ENCODE measurements at regions not wholly inside any gene's neighbourhood (a gene's known extent, or its start where the extent isn't known, plus 50 kb on each side); places are given as distances from the start of the nearest gene placed in this dataset.

DNA sequence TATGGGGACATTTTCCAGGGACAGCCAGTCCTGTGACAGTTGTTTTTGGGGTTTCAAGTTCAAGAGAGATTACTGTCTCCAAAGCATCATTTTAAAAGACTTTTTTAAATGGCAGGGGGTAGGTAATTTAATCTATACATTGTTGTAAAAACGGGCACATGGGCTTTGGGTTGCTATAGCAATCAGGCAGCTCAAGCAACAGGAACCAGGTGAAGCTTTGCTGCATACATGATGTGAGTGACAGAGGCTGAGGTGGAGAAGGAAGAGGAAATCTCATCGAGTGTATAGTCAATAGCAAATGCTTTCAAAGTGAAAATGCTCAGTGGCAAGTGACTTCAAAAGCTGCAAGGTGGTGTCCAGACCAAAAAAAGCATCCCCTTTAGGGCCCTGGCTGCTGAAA is 277.4 kb upstream of the JAG1 start:
- Histone ChIP-seq H3K4me1 (ENCODE audit: control insufficient read depth, insufficient read depth, low read length) (no peaks in the 10 kb centered on the region), H3K27me3 (ENCODE audit: control insufficient read depth, insufficient read depth, low read length) (no peaks in the 10 kb centered on the region), H3K27ac (ENCODE audit: low read length) (no peak overlapping the region), H3K9me3 (ENCODE audit: control insufficient read depth, insufficient read depth, low read depth, low read length) (no peaks in the 10 kb centered on the region), H3K36me3 (ENCODE audit: control insufficient read depth, insufficient read depth, low read length) (no peaks in the 10 kb centered on the region), H3K4me3 (ENCODE audit: low read depth in 2 of 2, low read length in 2 of 2) (no peak overlapping the region)
- intact Hi-C loops (cut with micrococcal nuclease; ENCODE audit: unreplicated experiment) (no loop called here), in situ Hi-C loops (cut with HindIII; ENCODE audit: low pct_unique_long_range_greater_than_20kb, low sequenced_read_pairs) (no loop called here)
- ATAC-seq = no peak
- no peak for TF ChIP-seq TCF7L2 (IDR thresholded peaks at IDR 0.05; ENCODE audit: low read depth, low read length)
- ChIA-PET POLR2A (no interaction called here), CTCF (no interaction called here)
- BruUV-seq (replicated peaks) = no TSS peak
- no peak for DNase-seq (ENCODE audit: low read depth, low spot score)

DNA sequence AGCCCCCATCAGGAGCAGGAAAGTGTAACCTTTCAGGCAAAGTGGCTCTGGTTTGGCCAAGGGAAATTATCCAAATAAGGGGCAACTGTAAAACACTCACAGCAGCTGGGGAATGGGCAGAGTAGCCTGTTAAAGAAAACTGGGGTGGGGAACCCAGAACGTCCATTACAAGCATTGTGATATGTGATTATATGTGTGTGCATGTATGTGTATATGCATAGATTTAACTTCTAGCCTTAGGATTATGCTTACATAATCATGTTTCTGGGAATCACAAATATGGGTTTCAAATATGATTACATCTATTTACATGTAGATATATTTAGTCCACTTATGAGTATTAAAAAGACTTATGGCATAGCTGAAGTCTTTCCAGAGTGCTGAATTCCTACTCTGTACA is 278.1 kb upstream of the JAG1 start:
- DNase-seq (ENCODE audit: low read depth, low spot score) = no peak
- ChIA-PET CTCF (no interaction called here), POLR2A (no interaction called here)
- no peaks in the 10 kb centered on the region for H3K27me3 ChIP-seq (ENCODE audit: control insufficient read depth, insufficient read depth, low read length)
- H3K27ac ChIP-seq (ENCODE audit: low read length) = no peak overlapping the region
- in situ Hi-C loops (cut with HindIII; ENCODE audit: low pct_unique_long_range_greater_than_20kb, low sequenced_read_pairs) (no loop called here), intact Hi-C loops (cut with micrococcal nuclease; ENCODE audit: unreplicated experiment) (no loop called here)
- no peak for ATAC-seq
- H3K4me1 ChIP-seq (ENCODE audit: control insufficient read depth, insufficient read depth, low read length) = no peaks in the 10 kb centered on the region
- no peak overlapping the region for H3K4me3 ChIP-seq (ENCODE audit: low read depth in 2 of 2, low read length in 2 of 2)
- TF ChIP-seq SIN3A (IDR thresholded peaks at IDR 0.05; ENCODE audit: borderline replicate concordance, insufficient read depth, low read depth, low read length) = no peak
- no peak for TF ChIP-seq POLR2AphosphoS5 (IDR thresholded peaks at IDR 0.05; ENCODE audit: low read depth, low read length)
- no peak for TF ChIP-seq TCF7L2 (IDR thresholded peaks at IDR 0.05; ENCODE audit: low read depth, low read length)
- TF ChIP-seq, protein P1, sequence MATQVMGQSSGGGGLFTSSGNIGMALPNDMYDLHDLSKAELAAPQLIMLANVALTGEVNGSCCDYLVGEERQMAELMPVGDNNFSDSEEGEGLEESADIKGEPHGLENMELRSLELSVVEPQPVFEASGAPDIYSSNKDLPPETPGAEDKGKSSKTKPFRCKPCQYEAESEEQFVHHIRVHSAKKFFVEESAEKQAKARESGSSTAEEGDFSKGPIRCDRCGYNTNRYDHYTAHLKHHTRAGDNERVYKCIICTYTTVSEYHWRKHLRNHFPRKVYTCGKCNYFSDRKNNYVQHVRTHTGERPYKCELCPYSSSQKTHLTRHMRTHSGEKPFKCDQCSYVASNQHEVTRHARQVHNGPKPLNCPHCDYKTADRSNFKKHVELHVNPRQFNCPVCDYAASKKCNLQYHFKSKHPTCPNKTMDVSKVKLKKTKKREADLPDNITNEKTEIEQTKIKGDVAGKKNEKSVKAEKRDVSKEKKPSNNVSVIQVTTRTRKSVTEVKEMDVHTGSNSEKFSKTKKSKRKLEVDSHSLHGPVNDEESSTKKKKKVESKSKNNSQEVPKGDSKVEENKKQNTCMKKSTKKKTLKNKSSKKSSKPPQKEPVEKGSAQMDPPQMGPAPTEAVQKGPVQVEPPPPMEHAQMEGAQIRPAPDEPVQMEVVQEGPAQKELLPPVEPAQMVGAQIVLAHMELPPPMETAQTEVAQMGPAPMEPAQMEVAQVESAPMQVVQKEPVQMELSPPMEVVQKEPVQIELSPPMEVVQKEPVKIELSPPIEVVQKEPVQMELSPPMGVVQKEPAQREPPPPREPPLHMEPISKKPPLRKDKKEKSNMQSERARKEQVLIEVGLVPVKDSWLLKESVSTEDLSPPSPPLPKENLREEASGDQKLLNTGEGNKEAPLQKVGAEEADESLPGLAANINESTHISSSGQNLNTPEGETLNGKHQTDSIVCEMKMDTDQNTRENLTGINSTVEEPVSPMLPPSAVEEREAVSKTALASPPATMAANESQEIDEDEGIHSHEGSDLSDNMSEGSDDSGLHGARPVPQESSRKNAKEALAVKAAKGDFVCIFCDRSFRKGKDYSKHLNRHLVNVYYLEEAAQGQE (IDR thresholded peaks at IDR 0.05; ENCODE audit: insufficient read depth in 1 of 2, low read depth in 2 of 2, low read length in 1 of 2) = no peak
- TF ChIP-seq, protein P2, sequence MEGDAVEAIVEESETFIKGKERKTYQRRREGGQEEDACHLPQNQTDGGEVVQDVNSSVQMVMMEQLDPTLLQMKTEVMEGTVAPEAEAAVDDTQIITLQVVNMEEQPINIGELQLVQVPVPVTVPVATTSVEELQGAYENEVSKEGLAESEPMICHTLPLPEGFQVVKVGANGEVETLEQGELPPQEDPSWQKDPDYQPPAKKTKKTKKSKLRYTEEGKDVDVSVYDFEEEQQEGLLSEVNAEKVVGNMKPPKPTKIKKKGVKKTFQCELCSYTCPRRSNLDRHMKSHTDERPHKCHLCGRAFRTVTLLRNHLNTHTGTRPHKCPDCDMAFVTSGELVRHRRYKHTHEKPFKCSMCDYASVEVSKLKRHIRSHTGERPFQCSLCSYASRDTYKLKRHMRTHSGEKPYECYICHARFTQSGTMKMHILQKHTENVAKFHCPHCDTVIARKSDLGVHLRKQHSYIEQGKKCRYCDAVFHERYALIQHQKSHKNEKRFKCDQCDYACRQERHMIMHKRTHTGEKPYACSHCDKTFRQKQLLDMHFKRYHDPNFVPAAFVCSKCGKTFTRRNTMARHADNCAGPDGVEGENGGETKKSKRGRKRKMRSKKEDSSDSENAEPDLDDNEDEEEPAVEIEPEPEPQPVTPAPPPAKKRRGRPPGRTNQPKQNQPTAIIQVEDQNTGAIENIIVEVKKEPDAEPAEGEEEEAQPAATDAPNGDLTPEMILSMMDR (IDR thresholded peaks at IDR 0.05) = no peak
- no peaks in the 10 kb centered on the region for H3K36me3 ChIP-seq (ENCODE audit: control insufficient read depth, insufficient read depth, low read length)
- BruUV-seq (replicated peaks) = no TSS peak
- H3K9me3 ChIP-seq (ENCODE audit: control insufficient read depth, insufficient read depth, low read depth, low read length) = no peaks in the 10 kb centered on the region

DNA sequence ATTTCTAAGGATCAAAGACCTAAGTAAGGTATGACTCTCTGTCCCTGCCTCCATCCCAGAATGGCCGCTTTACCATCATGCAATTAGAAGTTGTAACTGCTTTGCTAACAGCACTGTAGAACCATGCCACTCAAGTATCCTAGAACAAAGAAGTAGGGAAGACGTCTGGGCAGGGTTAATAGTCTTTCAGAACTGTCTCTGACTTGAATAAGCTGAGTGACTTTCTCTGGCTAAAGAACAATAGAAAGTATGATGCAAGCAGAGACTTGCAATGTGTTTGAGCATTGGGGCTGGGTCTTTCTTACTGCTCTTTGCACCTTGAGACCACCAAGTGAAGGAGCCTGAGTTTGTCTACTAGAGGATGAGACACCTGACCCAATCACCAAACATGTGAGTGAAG is 279.6 kb upstream of the JAG1 start:
- TF ChIP-seq SIN3A (IDR thresholded peaks at IDR 0.05; ENCODE audit: borderline replicate concordance, insufficient read depth, low read depth, low read length) (no peak), TCF7L2 (IDR thresholded peaks at IDR 0.05; ENCODE audit: low read depth, low read length) (no peak), POLR2AphosphoS5 (IDR thresholded peaks at IDR 0.05; ENCODE audit: low read depth, low read length) (no peak)
- TF ChIP-seq, protein P2 (IDR thresholded peaks at IDR 0.05) = no peak
- TF ChIP-seq, protein P1 (IDR thresholded peaks at IDR 0.05; ENCODE audit: insufficient read depth in 1 of 2, low read depth in 2 of 2, low read length in 1 of 2) = no peak
- no peak overlapping the region for H3K27ac ChIP-seq (ENCODE audit: low read length)
- POLR2A ChIA-PET = no interaction called here
- H3K4me3 ChIP-seq (ENCODE audit: low read depth in 2 of 2, low read length in 2 of 2) = no peak overlapping the region
- ATAC-seq = no peak
- no peak for DNase-seq (ENCODE audit: low read depth, low spot score)
- no peaks in the 10 kb centered on the region for H3K27me3 ChIP-seq (ENCODE audit: control insufficient read depth, insufficient read depth, low read length)
- H3K4me1 ChIP-seq (ENCODE audit: control insufficient read depth, insufficient read depth, low read length) = no peaks in the 10 kb centered on the region
- H3K36me3 ChIP-seq (ENCODE audit: control insufficient read depth, insufficient read depth, low read length) = no peaks in the 10 kb centered on the region
- CTCF ChIA-PET = no interaction called here
- in situ Hi-C loops (cut with HindIII; ENCODE audit: low pct_unique_long_range_greater_than_20kb, low sequenced_read_pairs) (no loop called here), intact Hi-C loops (cut with micrococcal nuclease; ENCODE audit: unreplicated experiment) (no loop called here)
- BruUV-seq (replicated peaks) = no TSS peak
- no peaks in the 10 kb centered on the region for H3K9me3 ChIP-seq (ENCODE audit: control insufficient read depth, insufficient read depth, low read depth, low read length)

Data from Panc1 (cell line).